RPMI8226 (cell line): ENCODE measurements at regions not wholly inside any gene's neighbourhood (a gene's known extent, or its start where the extent isn't known, plus 50 kb on each side); places are given as distances from the start of the nearest gene placed in this dataset.

ENCODE experiments used
- DNase-seq: peaks from one replicate; pipeline ENCODE4 v3.0.0-alpha.2; 2015

- no peak for DNase-seq
Observed at GRCh38 chr6:74152096-74152675, 456.2 kb downstream of the CD109 start.

- DNase-seq = no peak
Observed at GRCh38 chr6:74145931-74146330, 449.9 kb downstream of the CD109 start.

GRCh38 chr6:74137911-74138310 is 441.9 kb downstream of the CD109 start:
- no peak for DNase-seq

- no peak for DNase-seq
Observed at GRCh38 chr6:74134327-74134726, 438.3 kb downstream of the CD109 start.

GRCh38 chr6:74133073-74133472 is 437.1 kb downstream of the CD109 start:
- no peak for DNase-seq

- no peak for DNase-seq
Observed at GRCh38 chr6:74130641-74131040, 434.6 kb downstream of the CD109 start.

- no peak for DNase-seq
Observed at GRCh38 chr6:74128536-74128935, 432.5 kb downstream of the CD109 start.

- DNase-seq = no peak
Observed at GRCh38 chr6:74117113-74117512, 421.1 kb downstream of the CD109 start.

GRCh38 chr6:74115674-74116073 is 419.7 kb downstream of the CD109 start:
- no peak for DNase-seq

GRCh38 chr6:74114428-74114827 is 418.4 kb downstream of the CD109 start:
- DNase-seq = peak; percentile 35

- DNase-seq = no peak
Observed at GRCh38 chr6:74113901-74114300, 417.9 kb downstream of the CD109 start.

GRCh38 chr6:74103417-74103816 is 407.4 kb downstream of the CD109 start:
- DNase-seq = no peak

- DNase-seq = no peak
Observed at GRCh38 chr6:74100719-74101287, 404.8 kb downstream of the CD109 start.

- peak; percentile 90 for DNase-seq
Observed at GRCh38 chr6:74096329-74096728, 400.3 kb downstream of the CD109 start.

- no peak for DNase-seq
Observed at GRCh38 chr6:74093361-74093760, 397.4 kb downstream of the CD109 start.

- no peak for DNase-seq
Observed at GRCh38 chr6:74091794-74092157, 395.8 kb downstream of the CD109 start.

- DNase-seq = peak; percentile 74
Observed at GRCh38 chr6:74091136-74091793, 395.3 kb downstream of the CD109 start.

GRCh38 chr6:74087899-74088298 is 391.9 kb downstream of the CD109 start:
- no peak for DNase-seq

GRCh38 chr6:74075896-74076295 is 379.9 kb downstream of the CD109 start:
- no peak for DNase-seq

- no peak for DNase-seq
Observed at GRCh38 chr6:74075323-74075722, 379.3 kb downstream of the CD109 start.

GRCh38 chr6:74074645-74075044 is 378.6 kb downstream of the CD109 start:
- no peak for DNase-seq

GRCh38 chr6:74073999-74074398 is 378.0 kb downstream of the CD109 start:
- DNase-seq = no peak

GRCh38 chr6:74073429-74073828 is 377.4 kb downstream of the CD109 start:
- no peak for DNase-seq

GRCh38 chr6:74071214-74071613 is 375.2 kb downstream of the CD109 start:
- DNase-seq = no peak

GRCh38 chr6:74070711-74071110 is 374.7 kb downstream of the CD109 start:
- DNase-seq = no peak
